Effector memory CD4-positive, alpha-beta T cell (primary cell): ENCODE measurements at regions not wholly inside any gene's neighbourhood (a gene's known extent, or its start where the extent isn't known, plus 50 kb on each side); places are given as distances from the start of the nearest gene placed in this dataset.

Experiments
- DNase-seq, 3 donors: peaks; one replicate each; pipeline ENCODE4 v3.0.0-alpha.2; 2020
- H3K27ac ChIP-seq: 2 replicates; pipeline ENCODE4 v1.7.0; 2013; ENCODE audit warnings: mild to moderate bottlenecking, low read length, moderate library complexity; ENCODE audit not compliant: insufficient read depth, poor library complexity, severe bottlenecking
- H3K27me3 ChIP-seq: replicated peaks from 2 replicates; pipeline ENCODE4 v1.7.0; 2013; ENCODE audit warnings: mild to moderate bottlenecking, low read length; ENCODE audit not compliant: insufficient read depth, control insufficient read depth, poor library complexity, severe bottlenecking
- H3K36me3 ChIP-seq: 2 replicates; pipeline ENCODE4 v1.7.0; 2013; ENCODE audit warnings: mild to moderate bottlenecking, low read length, moderate library complexity; ENCODE audit not compliant: control insufficient read depth, insufficient read depth
- H3K4me1 ChIP-seq: 2 replicates; pipeline ENCODE4 v1.7.0; 2013; ENCODE audit warnings: low read length, mild to moderate bottlenecking; ENCODE audit not compliant: control insufficient read depth, insufficient read depth, poor library complexity, severe bottlenecking
- H3K4me3 ChIP-seq: 2 replicates; pipeline ENCODE4 v1.7.0; 2013; ENCODE audit warnings: low read length, low read depth, mild to moderate bottlenecking; ENCODE audit not compliant: insufficient read depth, poor library complexity, severe bottlenecking
- H3K9me3 ChIP-seq: 2 replicates; pipeline ENCODE4 v1.7.0; 2013; ENCODE audit warnings: mild to moderate bottlenecking, low read length, moderate library complexity; ENCODE audit not compliant: control insufficient read depth

GRCh38 chr17:72434991-72435618, 314.3 kb downstream of the SOX9 start:
- Histone ChIP-seq H3K9me3 (no peaks in the 10 kb centered on the region), H3K4me3 (no peak overlapping the region), H3K27me3 (no peaks in the 10 kb centered on the region), H3K27ac (no peak overlapping the region), H3K36me3 (no peaks in the 10 kb centered on the region), H3K4me1 (no peaks in the 10 kb centered on the region)
- DNase-seq = no peak

- H3K4me3 ChIP-seq = no peak overlapping the region
- no peaks in the 10 kb centered on the region for H3K36me3 ChIP-seq
- DNase-seq = no peak
- no peaks in the 10 kb centered on the region for H3K9me3 ChIP-seq
- no peaks in the 10 kb centered on the region for H3K4me1 ChIP-seq
- no peaks in the 10 kb centered on the region for H3K27me3 ChIP-seq
- no peak overlapping the region for H3K27ac ChIP-seq
These were observed 318.0 kb downstream of the SOX9 start for GRCh38 chr17:72438783-72439182.

GRCh38 chr17:72439893-72440502, 319.2 kb downstream of the SOX9 start:
- no peaks in the 10 kb centered on the region for H3K36me3 ChIP-seq
- no peaks in the 10 kb centered on the region for H3K27me3 ChIP-seq

DNA sequence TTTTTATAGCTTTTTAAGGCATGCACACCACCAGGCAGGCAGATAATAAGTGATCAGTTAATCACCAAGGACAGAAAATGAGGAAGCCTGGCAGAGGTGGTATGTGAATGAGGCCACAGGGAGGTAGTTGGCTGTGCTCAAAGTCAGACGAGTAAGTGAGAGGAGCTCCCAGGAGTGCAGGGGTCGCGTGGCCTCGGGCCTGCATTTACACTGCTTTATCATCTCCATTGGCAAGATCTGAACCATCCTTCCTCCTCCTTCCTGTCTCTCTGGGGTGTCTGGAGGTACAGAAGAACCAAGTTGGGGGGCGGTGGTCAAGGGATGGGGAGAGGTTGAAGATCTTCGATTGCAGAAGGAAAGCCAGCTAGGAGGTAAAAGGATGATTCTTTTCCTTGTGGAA, 320.1 kb downstream of the SOX9 start:
- Histone ChIP-seq H3K4me3 (no peak overlapping the region), H3K27me3 (no peaks in the 10 kb centered on the region), H3K9me3 (no peaks in the 10 kb centered on the region), H3K4me1 (no peaks in the 10 kb centered on the region), H3K36me3 (no peaks in the 10 kb centered on the region), H3K27ac (no peak overlapping the region)
- no peak for DNase-seq

More at GRCh38 chr17:72439893-72440502, 319.2 kb downstream of the SOX9 start:
- H3K4me3 ChIP-seq = no peak overlapping the region
- DNase-seq = no peak
- H3K27ac ChIP-seq = no peak overlapping the region
- no peaks in the 10 kb centered on the region for H3K4me1 ChIP-seq
- no peaks in the 10 kb centered on the region for H3K9me3 ChIP-seq

GRCh38 chr17:72441909-72442308, 321.1 kb downstream of the SOX9 start:
- Histone ChIP-seq H3K27me3 (no peaks in the 10 kb centered on the region), H3K4me1 (no peaks in the 10 kb centered on the region), H3K4me3 (no peak overlapping the region), H3K9me3 (no peaks in the 10 kb centered on the region), H3K27ac (no peak overlapping the region), H3K36me3 (no peaks in the 10 kb centered on the region)
- no peak for DNase-seq

DNA sequence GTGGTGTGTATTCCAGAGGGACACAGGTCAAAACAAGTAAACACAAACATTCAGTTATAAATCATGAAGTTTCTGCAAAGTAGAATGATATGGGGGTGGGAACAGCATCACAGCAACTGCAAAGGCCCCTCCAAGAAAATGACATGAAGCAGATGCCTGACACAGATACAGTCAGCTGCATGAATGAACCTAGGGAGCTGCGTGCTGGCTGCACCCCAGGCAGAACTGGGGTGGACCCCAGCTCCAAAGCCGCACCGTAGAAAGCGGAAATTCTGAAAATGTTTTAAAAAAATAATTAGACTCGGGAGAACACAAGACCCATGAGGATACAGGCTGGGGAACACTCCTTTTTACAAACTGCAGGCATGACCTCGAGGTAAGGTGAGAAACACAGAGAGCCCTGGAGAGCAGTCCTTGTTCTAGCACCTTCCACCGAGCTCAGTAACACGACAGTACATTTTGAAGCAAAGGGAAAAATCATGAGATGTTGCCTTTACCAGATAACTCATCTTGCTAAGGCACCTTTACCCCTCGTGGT, 323.8 kb downstream of the SOX9 start:
- no peaks in the 10 kb centered on the region for H3K36me3 ChIP-seq
- H3K9me3 ChIP-seq = no peaks in the 10 kb centered on the region
- no peaks in the 10 kb centered on the region for H3K27me3 ChIP-seq
- H3K27ac ChIP-seq = no peak overlapping the region
- H3K4me1 ChIP-seq = no peaks in the 10 kb centered on the region
- no peak overlapping the region for H3K4me3 ChIP-seq
- no peak for DNase-seq

- H3K4me3 ChIP-seq = no peak overlapping the region
- no peaks in the 10 kb centered on the region for H3K27me3 ChIP-seq
- H3K27ac ChIP-seq = no peak overlapping the region
- no peaks in the 10 kb centered on the region for H3K36me3 ChIP-seq
- no peaks in the 10 kb centered on the region for H3K9me3 ChIP-seq
- no peaks in the 10 kb centered on the region for H3K4me1 ChIP-seq
- DNase-seq = no peak
These were observed 324.5 kb downstream of the SOX9 start for GRCh38 chr17:72445055-72445991.

DNA sequence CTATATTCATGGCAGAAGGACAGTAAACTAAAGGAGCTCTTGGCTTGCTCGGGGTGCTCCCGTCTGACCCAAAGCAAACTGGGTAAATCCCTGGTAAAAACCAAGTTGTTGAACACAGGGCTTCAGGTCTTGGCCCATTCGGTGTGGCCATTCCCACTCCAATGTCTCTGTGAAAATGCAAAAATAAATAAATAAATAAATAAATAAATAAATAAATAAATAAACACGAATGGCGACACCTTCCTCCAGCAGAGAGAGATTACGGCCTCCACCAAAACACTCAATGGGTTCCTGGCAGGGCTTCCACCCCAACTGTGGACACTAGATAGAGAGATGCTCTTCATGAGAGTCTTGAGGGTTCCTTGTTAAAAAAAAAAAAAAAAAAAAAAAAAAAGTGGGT, 325.3 kb downstream of the SOX9 start:
- no peak for DNase-seq
- no peak overlapping the region for H3K27ac ChIP-seq
- no peak overlapping the region for H3K4me3 ChIP-seq
- no peaks in the 10 kb centered on the region for H3K4me1 ChIP-seq
- H3K27me3 ChIP-seq = no peaks in the 10 kb centered on the region
- no peaks in the 10 kb centered on the region for H3K36me3 ChIP-seq
- H3K9me3 ChIP-seq = no peaks in the 10 kb centered on the region

GRCh38 chr17:72446525-72447250, 325.9 kb downstream of the SOX9 start:
- no peak overlapping the region for H3K4me3 ChIP-seq
- H3K9me3 ChIP-seq = no peaks in the 10 kb centered on the region
- H3K4me1 ChIP-seq = no peaks in the 10 kb centered on the region
- no peak overlapping the region for H3K27ac ChIP-seq
- H3K27me3 ChIP-seq = no peaks in the 10 kb centered on the region
- no peak for DNase-seq
- no peaks in the 10 kb centered on the region for H3K36me3 ChIP-seq
